Activated CD8-positive, alpha-beta T cell treated with anti-CD3 and anti-CD28 coated beads for 36 hours (primary cell): ENCODE measurements at regions not wholly inside any gene's neighbourhood (a gene's known extent, or its start where the extent isn't known, plus 50 kb on each side); places are given as distances from the start of the nearest gene placed in this dataset.
A peak's percentile ranks its signal among the peaks of the same experiment; 100 is the strongest.

ENCODE experiments used
- ATAC-seq: fragments of 200-7000 bp; cut with Tn5 transposase; one replicate; pipeline ENCODE4 v1.10.0; 2021; ENCODE audit warnings: mild to moderate bottlenecking, moderate library complexity
- CTCF ChIA-PET: fragments of 350-600 bp; sonication (Branson Sonifier 250); formaldehyde crosslinking; loops from one replicate; lab custom pipeline; 2021; ENCODE audit warnings: antibody characterized with exemption; lab: Charles Lee
- POLR2A ChIA-PET: fragments of 350-600 bp; sonication (Branson Sonifier 250); formaldehyde crosslinking; loops from one replicate; lab custom pipeline; 2021; ENCODE audit warnings: antibody characterized with exemption; lab: Charles Lee
- DNase-seq: peaks from one replicate; pipeline ENCODE4 v3.0.0-alpha.2; 2020
- H3K27ac Mint-ChIP-seq: one replicate; pipeline ENCODE4 v1.8.0; 2021; ENCODE audit warnings: mild to moderate bottlenecking, mixed read lengths
- H3K27me3 Mint-ChIP-seq: one replicate; pipeline ENCODE4 v1.8.0; 2021; ENCODE audit warnings: mixed read lengths
- H3K36me3 Mint-ChIP-seq: one replicate; pipeline ENCODE4 v1.8.0; 2021; ENCODE audit warnings: low read depth, mixed read lengths
- H3K4me1 Mint-ChIP-seq: one replicate; pipeline ENCODE4 v1.8.0; 2021; ENCODE audit warnings: low read depth, mixed read lengths
- H3K4me3 Mint-ChIP-seq: one replicate; pipeline ENCODE4 v1.8.0; 2021; ENCODE audit warnings: mild to moderate bottlenecking, moderate library complexity, mixed read lengths
- H3K9me3 Mint-ChIP-seq: one replicate; pipeline ENCODE4 v1.8.0; 2021; ENCODE audit warnings: mixed read lengths
- CTCF ChIP-seq: fragments of 200-600 bp; IDR thresholded peaks from one replicate; pipeline ENCODE4 v1.8.0; 2022; ENCODE audit warnings: antibody characterized with exemption, mild to moderate bottlenecking
- intact Hi-C: fragments of 100-400 bp; cut with micrococcal nuclease; formaldehyde crosslinking; loops from one replicate; pipeline ENCODE4 v1.10.0; 2022

- no peaks in the 10 kb centered on the region for H3K9me3 Mint-ChIP-seq
- H3K27me3 Mint-ChIP-seq = peaks cover 3% of the 10 kb centered on the region
- DNase-seq = no peak
- ChIA-PET POLR2A (no interaction called here), CTCF (no interaction called here)
- H3K27ac Mint-ChIP-seq = no peak overlapping the region
- H3K4me1 Mint-ChIP-seq = no peaks in the 10 kb centered on the region
- intact Hi-C loops = no loop called here
- TF ChIP-seq CTCF = no peak
- no peaks in the 10 kb centered on the region for H3K36me3 Mint-ChIP-seq
- H3K4me3 Mint-ChIP-seq = no peak overlapping the region
- ATAC-seq = no peak
Observed at GRCh38 chr4:14833053-14833452, 169.2 kb upstream of the CPEB2 start.

GRCh38 chr4:14834382-14834781, 167.9 kb upstream of the CPEB2 start:
- no peak for DNase-seq

GRCh38 chr4:14835288-14835687, 167.0 kb upstream of the CPEB2 start:
- POLR2A ChIA-PET = no interaction called here
- ATAC-seq = no peak
- DNase-seq = no peak
- peaks cover 3% of the 10 kb centered on the region for H3K27me3 Mint-ChIP-seq
- no peak for TF ChIP-seq CTCF
- CTCF ChIA-PET = no interaction called here
- H3K4me1 Mint-ChIP-seq = no peaks in the 10 kb centered on the region
- H3K4me3 Mint-ChIP-seq = no peak overlapping the region
- no peaks in the 10 kb centered on the region for H3K9me3 Mint-ChIP-seq
- intact Hi-C loops = no loop called here
- H3K36me3 Mint-ChIP-seq = no peaks in the 10 kb centered on the region
- no peak overlapping the region for H3K27ac Mint-ChIP-seq

More at GRCh38 chr4:14834382-14834781, 167.9 kb upstream of the CPEB2 start:
- H3K27me3 Mint-ChIP-seq = peaks cover 3% of the 10 kb centered on the region
- no peak for ATAC-seq
- no peak for TF ChIP-seq CTCF
- no peaks in the 10 kb centered on the region for H3K4me1 Mint-ChIP-seq
- H3K27ac Mint-ChIP-seq = no peak overlapping the region
- intact Hi-C loops = no loop called here
- no peaks in the 10 kb centered on the region for H3K9me3 Mint-ChIP-seq
- ChIA-PET CTCF (no interaction called here), POLR2A (no interaction called here)
- H3K4me3 Mint-ChIP-seq = no peak overlapping the region
- no peaks in the 10 kb centered on the region for H3K36me3 Mint-ChIP-seq

GRCh38 chr4:14835708-14836425, 166.4 kb upstream of the CPEB2 start:
- POLR2A ChIA-PET = no interaction called here
- intact Hi-C loops = no loop called here
- no peaks in the 10 kb centered on the region for H3K9me3 Mint-ChIP-seq
- H3K27me3 Mint-ChIP-seq = peaks cover 3% of the 10 kb centered on the region
- H3K36me3 Mint-ChIP-seq = no peaks in the 10 kb centered on the region
- ATAC-seq (no peak), DNase-seq (no peak)
- H3K4me3 Mint-ChIP-seq = no peak overlapping the region
- CTCF ChIA-PET = no interaction called here
- no peak for TF ChIP-seq CTCF
- H3K27ac Mint-ChIP-seq = no peak overlapping the region
- no peaks in the 10 kb centered on the region for H3K4me1 Mint-ChIP-seq

GRCh38 chr4:14837860-14838259, 164.4 kb upstream of the CPEB2 start:
- Mint-ChIP-seq H3K4me3 (no peak overlapping the region), H3K27ac (no peak overlapping the region), H3K27me3 (peaks cover 1% of the 10 kb centered on the region), H3K36me3 (no peaks in the 10 kb centered on the region), H3K9me3 (no peaks in the 10 kb centered on the region), H3K4me1 (no peaks in the 10 kb centered on the region)
- no peak for TF ChIP-seq CTCF
- intact Hi-C loops = no loop called here
- CTCF ChIA-PET = interaction anchor here (1.6 kb wide), 1 partner anchor 37 kb away, joined by 3 read pairs; no protein-coding TSS in a partner anchor
- ATAC-seq (peak; percentile 47), DNase-seq (no peak)
- POLR2A ChIA-PET = no interaction called here
